ENCODE measurements at regions not wholly inside any gene's neighbourhood (a gene's known extent, or its start where the extent isn't known, plus 50 kb on each side); places are given as distances from the start of the nearest gene placed in this dataset.

DNA sequence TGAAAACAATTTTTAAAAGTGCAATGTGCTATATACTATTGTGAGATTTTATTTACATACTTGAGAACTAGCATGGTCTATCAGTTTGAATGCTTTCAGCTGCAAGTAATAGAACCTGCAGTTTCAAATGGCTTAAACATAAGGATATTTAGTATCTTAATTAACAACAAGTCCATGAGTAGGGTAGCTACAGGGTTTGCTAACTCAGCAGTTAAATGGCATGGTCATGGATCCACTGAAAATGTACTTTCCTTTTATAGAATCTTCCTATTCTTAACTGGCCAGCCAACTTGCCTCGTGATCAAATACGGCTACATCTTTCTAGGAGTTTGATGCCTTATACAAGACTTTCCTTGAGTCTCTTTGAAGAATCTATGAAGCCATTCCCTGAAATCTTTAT lies 452.8 kb upstream of the SEMA6A start:
- Histone ChIP-seq H3K4me1 (ENCODE audit: control insufficient read depth, extremely low read depth, insufficient read depth, low read length) (no peaks in the 10 kb centered on the region), H4K20me1 (ENCODE audit: control insufficient read depth, extremely low read depth, insufficient read depth, low read length) (no peaks in the 10 kb centered on the region), H3K9me3 (ENCODE audit: control insufficient read depth, low read depth, low read length) (no peaks in the 10 kb centered on the region), H3K79me2 (ENCODE audit: control insufficient read depth, insufficient read depth, low read length) (no peaks in the 10 kb centered on the region), H3K27me3 (ENCODE audit: control insufficient read depth, extremely low read depth, insufficient read depth, low read length) (no peaks in the 10 kb centered on the region), H2AFZ (ENCODE audit: control insufficient read depth, low read length) (no peak overlapping the region), H3K4me2 (ENCODE audit: control insufficient read depth, extremely low read depth, insufficient read depth, low read depth, low read length) (no peak overlapping the region), H3K4me3 (ENCODE audit: control insufficient read depth in 2 of 3, extremely low read depth in 1 of 3, insufficient read depth in 2 of 3, low read depth in 1 of 3, low read length in 3 of 3) (no peak overlapping the region), H3K9ac (ENCODE audit: control insufficient read depth, extremely low read depth, insufficient read depth, low read length) (no peak overlapping the region), H3K36me3 (ENCODE audit: control insufficient read depth in 2 of 2, extremely low read depth in 1 of 2, insufficient read depth in 2 of 2, low read length in 2 of 2) (no peaks in the 10 kb centered on the region), H3K9me1 (ENCODE audit: control insufficient read depth, extremely low read depth, insufficient read depth, low read length) (no peaks in the 10 kb centered on the region), H3K27ac (ENCODE audit: control insufficient read depth, insufficient read depth, low read length) (no peak overlapping the region)
- dilution Hi-C loops (cut with MboI; ENCODE audit: extremely low pct_ligation_motif_present, low sequenced_read_pairs): no loop called here
- no peak for TF ChIP-seq EZH2 (IDR thresholded peaks at IDR 0.05; ENCODE audit: low read length)
- TF ChIP-seq, protein P1, sequence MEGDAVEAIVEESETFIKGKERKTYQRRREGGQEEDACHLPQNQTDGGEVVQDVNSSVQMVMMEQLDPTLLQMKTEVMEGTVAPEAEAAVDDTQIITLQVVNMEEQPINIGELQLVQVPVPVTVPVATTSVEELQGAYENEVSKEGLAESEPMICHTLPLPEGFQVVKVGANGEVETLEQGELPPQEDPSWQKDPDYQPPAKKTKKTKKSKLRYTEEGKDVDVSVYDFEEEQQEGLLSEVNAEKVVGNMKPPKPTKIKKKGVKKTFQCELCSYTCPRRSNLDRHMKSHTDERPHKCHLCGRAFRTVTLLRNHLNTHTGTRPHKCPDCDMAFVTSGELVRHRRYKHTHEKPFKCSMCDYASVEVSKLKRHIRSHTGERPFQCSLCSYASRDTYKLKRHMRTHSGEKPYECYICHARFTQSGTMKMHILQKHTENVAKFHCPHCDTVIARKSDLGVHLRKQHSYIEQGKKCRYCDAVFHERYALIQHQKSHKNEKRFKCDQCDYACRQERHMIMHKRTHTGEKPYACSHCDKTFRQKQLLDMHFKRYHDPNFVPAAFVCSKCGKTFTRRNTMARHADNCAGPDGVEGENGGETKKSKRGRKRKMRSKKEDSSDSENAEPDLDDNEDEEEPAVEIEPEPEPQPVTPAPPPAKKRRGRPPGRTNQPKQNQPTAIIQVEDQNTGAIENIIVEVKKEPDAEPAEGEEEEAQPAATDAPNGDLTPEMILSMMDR (optimal IDR thresholded peaks at IDR 0.05 in 1 of 3, IDR thresholded peaks at IDR 0.05 in 1 of 3, conservative IDR thresholded peaks at IDR 0.05 in 1 of 3; ENCODE audit: extremely low read depth in 1 of 3, insufficient read depth in 2 of 3, low read length in 3 of 3): no peak
- DNase-seq (ENCODE audit: low read depth, low spot score) (no peak), FAIRE-seq (no peak)

DNA sequence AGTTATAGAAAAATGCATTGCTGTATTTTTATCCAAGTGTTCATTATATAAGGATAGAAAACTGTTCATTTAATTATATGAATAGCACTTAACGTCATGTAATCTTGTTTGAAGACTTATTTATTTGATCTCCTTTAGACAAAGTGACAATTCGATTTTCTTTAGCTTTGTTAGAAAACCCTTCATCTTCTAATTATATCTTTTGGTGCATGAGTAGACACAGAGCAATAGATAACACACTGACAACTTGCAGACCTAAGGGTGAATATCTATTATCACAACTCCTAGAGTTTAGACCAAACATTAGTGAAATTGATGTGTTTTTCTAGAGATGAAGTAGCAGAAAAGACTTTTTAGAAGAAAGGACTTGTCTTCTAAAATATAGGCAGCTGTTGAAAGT lies 446.4 kb upstream of the SEMA6A start:
- Histone ChIP-seq H3K4me3 (ENCODE audit: control insufficient read depth in 2 of 3, extremely low read depth in 1 of 3, insufficient read depth in 2 of 3, low read depth in 1 of 3, low read length in 3 of 3) (no peak overlapping the region), H3K27me3 (ENCODE audit: control insufficient read depth, extremely low read depth, insufficient read depth, low read length) (no peaks in the 10 kb centered on the region), H4K20me1 (ENCODE audit: control insufficient read depth, extremely low read depth, insufficient read depth, low read length) (no peaks in the 10 kb centered on the region), H3K4me2 (ENCODE audit: control insufficient read depth, extremely low read depth, insufficient read depth, low read depth, low read length) (no peak overlapping the region), H3K9me3 (ENCODE audit: control insufficient read depth, low read depth, low read length) (no peaks in the 10 kb centered on the region), H2AFZ (ENCODE audit: control insufficient read depth, low read length) (no peak overlapping the region), H3K9me1 (ENCODE audit: control insufficient read depth, extremely low read depth, insufficient read depth, low read length) (no peaks in the 10 kb centered on the region), H3K36me3 (ENCODE audit: control insufficient read depth in 2 of 2, extremely low read depth in 1 of 2, insufficient read depth in 2 of 2, low read length in 2 of 2) (no peaks in the 10 kb centered on the region), H3K9ac (ENCODE audit: control insufficient read depth, extremely low read depth, insufficient read depth, low read length) (no peak overlapping the region), H3K79me2 (ENCODE audit: control insufficient read depth, insufficient read depth, low read length) (no peaks in the 10 kb centered on the region), H3K4me1 (ENCODE audit: control insufficient read depth, extremely low read depth, insufficient read depth, low read length) (no peaks in the 10 kb centered on the region), H3K27ac (ENCODE audit: control insufficient read depth, insufficient read depth, low read length) (no peak overlapping the region)
- no peak for TF ChIP-seq EZH2 (IDR thresholded peaks at IDR 0.05; ENCODE audit: low read length)
- TF ChIP-seq, protein P1 (optimal IDR thresholded peaks at IDR 0.05 in 1 of 3, IDR thresholded peaks at IDR 0.05 in 1 of 3, conservative IDR thresholded peaks at IDR 0.05 in 1 of 3; ENCODE audit: extremely low read depth in 1 of 3, insufficient read depth in 2 of 3, low read length in 3 of 3): no peak
- no peak for FAIRE-seq
- dilution Hi-C loops (cut with MboI; ENCODE audit: extremely low pct_ligation_motif_present, low sequenced_read_pairs): no loop called here
- no peak for DNase-seq (ENCODE audit: low read depth, low spot score)

Data from keratinocyte (primary cell).